ENCODE measurements at regions not wholly inside any gene's neighbourhood (a gene's known extent, or its start where the extent isn't known, plus 50 kb on each side); places are given as distances from the start of the nearest gene placed in this dataset.

- H3K4me1 Mint-ChIP-seq (ENCODE audit: low read depth), result no peaks in the 10 kb centered on the region
- no peak overlapping the region for H3K4me3 Mint-ChIP-seq
- ChIA-PET CTCF (no interaction called here), POLR2A (no interaction called here)
- no peak for TF ChIP-seq CTCF (IDR thresholded peaks at IDR 0.05)
- H3K27ac Mint-ChIP-seq, result no peak overlapping the region
- H3K9me3 Mint-ChIP-seq, result no peaks in the 10 kb centered on the region
- ATAC-seq (ENCODE audit: poor library complexity) (no peak), DNase-seq (no peak)
- no peak overlapping the region for H3K4me3 ChIP-seq (ENCODE audit: low read length)
- H3K4me1 ChIP-seq (ENCODE audit: insufficient read depth, low read length), result no peaks in the 10 kb centered on the region
- H3K27ac ChIP-seq (ENCODE audit: low read depth in 1 of 2, low read length in 2 of 2), result no peak overlapping the region
- no peaks in the 10 kb centered on the region for H3K36me3 Mint-ChIP-seq (ENCODE audit: low read depth)
- H3K9me3 ChIP-seq (ENCODE audit: control insufficient read depth in 1 of 2, insufficient read depth in 1 of 2, low read length in 2 of 2), result no peaks in the 10 kb centered on the region
- H3K36me3 ChIP-seq (ENCODE audit: insufficient read depth, low read length), result no peaks in the 10 kb centered on the region
- no peaks in the 10 kb centered on the region for H3K27me3 Mint-ChIP-seq
- intact Hi-C loops (cut with DNase I, micrococcal nuclease), result no loop called here
- H3K27me3 ChIP-seq (ENCODE audit: control insufficient read depth in 1 of 2, insufficient read depth in 2 of 2, low read length in 2 of 2), result no peaks in the 10 kb centered on the region
Measured at GRCh38 chr3:28850186-28850585, 430.7 kb upstream of the RBMS3 start.

- intact Hi-C loops (cut with DNase I, micrococcal nuclease), result no loop called here
- Histone ChIP-seq H3K4me1 (ENCODE audit: insufficient read depth, low read length) (no peaks in the 10 kb centered on the region), H3K27me3 (ENCODE audit: control insufficient read depth in 1 of 2, insufficient read depth in 2 of 2, low read length in 2 of 2) (no peaks in the 10 kb centered on the region), H3K4me3 (ENCODE audit: low read length) (no peak overlapping the region), H3K27ac (ENCODE audit: low read depth in 1 of 2, low read length in 2 of 2) (no peak overlapping the region), H3K36me3 (ENCODE audit: insufficient read depth, low read length) (no peaks in the 10 kb centered on the region), H3K9me3 (ENCODE audit: control insufficient read depth in 1 of 2, insufficient read depth in 1 of 2, low read length in 2 of 2) (no peaks in the 10 kb centered on the region)
- Mint-ChIP-seq H3K27ac (no peak overlapping the region), H3K4me3 (no peak overlapping the region), H3K36me3 (ENCODE audit: low read depth) (no peaks in the 10 kb centered on the region), H3K27me3 (no peaks in the 10 kb centered on the region), H3K9me3 (no peaks in the 10 kb centered on the region), H3K4me1 (ENCODE audit: low read depth) (no peaks in the 10 kb centered on the region)
- ATAC-seq (ENCODE audit: poor library complexity), result no peak
- DNase-seq, result no peak
- CTCF ChIA-PET, result no interaction called here
- no peak for TF ChIP-seq CTCF (IDR thresholded peaks at IDR 0.05)
- POLR2A ChIA-PET, result no interaction called here
Measured at GRCh38 chr3:28853830-28854229, 427.0 kb upstream of the RBMS3 start.

GRCh38 chr3:28856796-28857195, 424.1 kb upstream of the RBMS3 start:
- Histone ChIP-seq H3K4me3 (ENCODE audit: low read length) (no peak overlapping the region), H3K27me3 (ENCODE audit: control insufficient read depth in 1 of 2, insufficient read depth in 2 of 2, low read length in 2 of 2) (no peaks in the 10 kb centered on the region), H3K36me3 (ENCODE audit: insufficient read depth, low read length) (no peaks in the 10 kb centered on the region), H3K27ac (ENCODE audit: low read depth in 1 of 2, low read length in 2 of 2) (no peak overlapping the region), H3K4me1 (ENCODE audit: insufficient read depth, low read length) (no peaks in the 10 kb centered on the region), H3K9me3 (ENCODE audit: control insufficient read depth in 1 of 2, insufficient read depth in 1 of 2, low read length in 2 of 2) (no peaks in the 10 kb centered on the region)
- no peak for TF ChIP-seq CTCF (IDR thresholded peaks at IDR 0.05)
- intact Hi-C loops (cut with DNase I, micrococcal nuclease), result no loop called here
- H3K36me3 Mint-ChIP-seq (ENCODE audit: low read depth), result no peaks in the 10 kb centered on the region
- ATAC-seq (ENCODE audit: poor library complexity), result no peak
- no peak overlapping the region for H3K4me3 Mint-ChIP-seq
- CTCF ChIA-PET, result no interaction called here
- no peaks in the 10 kb centered on the region for H3K9me3 Mint-ChIP-seq
- no peak overlapping the region for H3K27ac Mint-ChIP-seq
- no peak for DNase-seq
- no peaks in the 10 kb centered on the region for H3K4me1 Mint-ChIP-seq (ENCODE audit: low read depth)
- H3K27me3 Mint-ChIP-seq, result no peaks in the 10 kb centered on the region
- POLR2A ChIA-PET, result no interaction called here
